ENCODE measurements at regions not wholly inside any gene's neighbourhood (a gene's known extent, or its start where the extent isn't known, plus 50 kb on each side); places are given as distances from the start of the nearest gene placed in this dataset.

DNA sequence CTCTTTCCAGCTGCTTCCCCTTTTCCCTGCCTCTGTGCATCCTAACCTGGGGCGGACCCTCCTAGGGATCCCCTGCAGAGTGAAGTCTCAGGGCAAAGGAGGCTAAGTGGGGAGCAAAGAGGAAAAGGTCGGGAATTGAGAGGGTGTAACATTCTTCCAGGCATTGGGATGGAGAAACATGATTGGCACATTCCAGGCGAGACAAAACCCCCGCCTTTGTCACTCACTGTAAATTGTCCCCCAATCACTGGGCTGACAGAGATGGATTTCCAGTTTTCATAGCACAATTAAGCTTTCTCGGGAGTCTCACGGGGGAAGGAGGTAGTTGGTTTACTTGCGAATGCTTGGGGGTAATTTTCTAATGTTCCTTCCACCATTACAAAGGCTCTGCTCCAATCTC lies 74.9 kb downstream of the MIAT start:
- no peak for DNase-seq (ENCODE audit: low spot score)

DNA sequence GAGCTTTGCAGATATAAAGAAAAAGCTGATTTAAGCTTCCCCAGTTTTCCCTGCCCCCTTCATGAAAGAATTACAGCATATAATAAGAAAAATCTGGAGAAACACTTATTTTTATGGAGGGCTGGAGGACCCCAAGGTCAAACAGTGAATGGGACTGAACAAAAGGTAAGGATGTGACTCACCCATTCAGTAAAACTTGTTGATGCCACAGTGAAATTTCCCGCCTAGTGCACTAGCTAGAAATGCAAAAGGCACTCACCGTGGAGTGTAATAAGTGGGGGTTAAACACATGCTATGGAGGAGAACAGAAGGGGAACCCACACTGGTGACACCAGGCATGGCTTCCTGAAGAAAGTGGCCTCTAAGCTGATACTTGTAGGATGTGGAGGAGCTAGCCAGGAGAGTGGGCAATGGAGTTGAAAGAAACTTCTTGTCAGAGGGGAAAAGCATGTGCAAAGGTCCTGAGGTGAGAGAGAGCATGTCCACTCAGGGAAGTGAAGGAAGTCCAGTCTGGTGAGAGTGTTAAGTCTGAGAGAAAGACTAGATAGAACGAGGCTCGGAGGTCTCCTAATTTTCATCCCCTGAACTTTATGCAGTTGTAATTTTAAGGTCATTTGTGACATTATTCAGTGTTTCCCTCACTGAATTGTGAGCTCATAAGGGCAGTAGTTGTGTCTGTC lies 77.1 kb downstream of the MIAT start:
- no peak for DNase-seq (ENCODE audit: low spot score)

DNA sequence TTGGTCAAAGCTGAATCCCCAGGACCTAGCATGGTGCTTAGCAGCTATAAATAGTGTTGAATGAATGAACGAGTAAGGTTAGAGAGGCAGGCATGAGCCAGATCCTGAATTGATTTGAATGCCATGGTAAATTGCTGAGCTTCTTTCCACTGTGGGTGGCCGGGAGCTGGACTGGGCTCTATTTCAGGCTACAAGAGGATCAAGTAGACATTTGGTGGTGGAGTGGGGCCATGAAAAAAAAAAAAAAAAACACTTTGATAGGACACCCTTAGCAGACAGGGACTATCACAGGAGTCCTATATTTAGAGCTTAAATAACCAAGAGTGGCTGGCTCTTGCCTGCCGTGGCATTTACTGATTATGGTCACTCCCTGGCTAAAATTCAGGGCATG lies 77.6 kb downstream of the MIAT start:
- DNase-seq (ENCODE audit: low spot score): no peak

DNA sequence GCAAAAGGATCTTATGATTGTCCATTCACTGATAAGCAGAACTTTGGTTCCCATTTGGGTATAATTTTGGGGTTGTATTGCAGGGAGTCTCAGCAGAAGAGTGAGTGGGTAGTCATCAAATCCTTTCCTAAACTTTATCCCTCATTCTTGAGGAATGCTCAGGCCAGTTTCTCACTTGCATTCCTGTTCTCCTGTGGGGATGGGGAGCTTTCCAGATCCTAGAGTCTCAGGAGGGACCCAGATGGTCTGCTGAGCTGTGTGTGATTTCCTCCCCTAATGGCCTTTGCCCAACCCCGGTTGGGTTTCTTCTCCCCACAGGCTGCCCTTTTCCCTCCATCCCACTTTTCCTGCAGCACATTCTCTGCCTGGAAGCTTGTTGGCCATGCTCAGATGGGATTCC lies 79.9 kb downstream of the MIAT start:
- no peak for DNase-seq (ENCODE audit: low spot score)

DNA sequence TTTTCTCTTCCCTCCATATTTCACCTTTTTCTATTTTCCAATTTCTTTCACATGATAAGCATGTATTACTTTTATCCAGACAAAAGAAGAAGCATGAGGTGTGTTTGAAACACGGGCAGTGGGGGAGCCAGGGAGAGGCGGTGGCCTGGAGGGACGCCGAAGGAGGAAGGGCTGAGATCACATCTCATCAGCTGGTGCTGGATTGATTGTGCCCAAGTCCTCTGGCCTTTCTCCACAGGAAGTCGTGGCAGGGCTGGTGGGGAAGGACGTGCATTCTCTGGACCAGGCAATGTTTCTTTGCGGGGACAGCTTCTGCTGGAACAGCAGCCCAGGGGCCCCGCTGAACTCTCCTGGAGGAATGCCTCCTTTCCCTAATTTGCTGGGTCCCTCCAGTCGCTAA lies 82.9 kb downstream of the MIAT start:
- DNase-seq (ENCODE audit: low spot score): no peak

DNA sequence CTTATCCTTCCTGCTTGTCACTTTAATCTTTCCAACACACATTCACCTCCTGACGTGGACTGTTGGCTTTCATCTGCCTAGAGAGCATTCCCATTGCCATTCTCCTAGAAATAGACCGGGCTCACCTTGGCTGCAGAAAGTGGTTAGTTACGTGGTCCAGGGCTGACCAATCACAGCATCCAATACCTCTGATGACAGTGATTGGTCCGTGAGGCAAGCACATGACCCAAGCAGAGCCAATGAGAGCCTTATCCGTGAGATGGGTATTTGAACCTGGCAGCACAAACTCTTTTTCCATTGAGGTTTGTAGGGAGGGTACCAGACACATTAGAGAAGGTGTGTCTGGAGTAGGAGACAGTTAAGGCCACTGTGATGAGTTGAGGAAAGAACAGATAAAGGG lies 85.8 kb downstream of the MIAT start:
- DNase-seq (ENCODE audit: low spot score): no peak

DNA sequence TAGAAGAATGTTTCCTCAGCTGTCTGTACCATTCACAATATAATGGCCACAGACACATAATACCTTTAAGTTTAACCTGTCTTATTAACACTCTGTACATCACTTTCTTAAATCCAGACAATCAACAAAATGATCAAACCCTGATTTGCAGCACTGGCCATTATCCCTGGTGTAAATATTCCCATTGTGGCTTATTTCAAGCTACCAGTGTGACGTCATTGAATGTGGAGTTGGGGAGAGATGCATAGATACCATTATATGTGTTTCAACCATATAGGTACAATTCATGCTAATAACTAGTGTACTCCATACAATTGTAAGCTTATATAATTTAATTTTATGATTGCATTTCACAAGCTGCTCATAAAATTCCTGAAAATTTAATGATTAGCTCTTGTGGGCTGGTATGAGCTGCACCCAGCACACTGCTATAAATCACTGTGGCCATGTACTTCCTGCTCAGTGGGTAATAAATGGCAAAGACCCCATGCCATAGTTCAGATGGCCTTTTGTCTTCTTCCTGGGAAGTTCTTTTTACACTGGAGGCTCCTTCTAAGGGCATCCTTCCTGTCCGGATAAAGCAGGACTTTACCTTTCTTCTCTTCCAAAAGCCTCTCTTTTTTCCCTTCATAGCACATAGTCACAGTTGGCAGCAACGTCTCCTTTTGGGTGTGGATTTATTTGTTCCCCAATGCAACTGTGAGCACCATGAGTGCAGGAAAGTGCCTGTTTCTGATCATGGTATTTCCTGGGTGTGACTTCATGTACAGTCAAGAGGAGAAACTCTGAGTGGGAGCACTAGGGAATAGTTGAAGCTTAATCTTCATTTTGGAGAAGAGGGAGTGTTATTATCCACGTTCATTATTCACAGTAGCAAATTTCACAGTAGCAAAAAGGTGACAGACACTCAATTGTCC lies 87.8 kb downstream of the MIAT start:
- DNase-seq (ENCODE audit: low spot score): no peak

DNA sequence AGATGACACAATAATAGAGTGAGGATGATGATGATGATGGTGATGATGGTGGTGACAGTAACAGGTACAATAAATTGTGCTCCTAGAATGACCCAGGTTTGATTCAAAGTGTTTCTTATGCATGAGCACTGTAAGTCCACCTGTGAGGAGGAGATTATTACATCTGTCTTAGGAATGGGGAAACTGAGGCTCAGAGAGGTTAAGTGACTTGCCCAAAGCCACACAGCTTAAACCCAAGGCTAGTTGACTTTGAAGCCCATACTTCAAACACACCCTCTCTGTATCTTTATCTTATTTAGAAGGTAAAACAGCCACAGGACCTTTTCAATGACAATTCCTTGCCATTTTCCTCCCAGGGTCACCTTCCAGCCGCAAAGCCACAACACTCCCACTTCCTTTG lies 88.9 kb downstream of the MIAT start:
- no peak for DNase-seq (ENCODE audit: low spot score)

DNA sequence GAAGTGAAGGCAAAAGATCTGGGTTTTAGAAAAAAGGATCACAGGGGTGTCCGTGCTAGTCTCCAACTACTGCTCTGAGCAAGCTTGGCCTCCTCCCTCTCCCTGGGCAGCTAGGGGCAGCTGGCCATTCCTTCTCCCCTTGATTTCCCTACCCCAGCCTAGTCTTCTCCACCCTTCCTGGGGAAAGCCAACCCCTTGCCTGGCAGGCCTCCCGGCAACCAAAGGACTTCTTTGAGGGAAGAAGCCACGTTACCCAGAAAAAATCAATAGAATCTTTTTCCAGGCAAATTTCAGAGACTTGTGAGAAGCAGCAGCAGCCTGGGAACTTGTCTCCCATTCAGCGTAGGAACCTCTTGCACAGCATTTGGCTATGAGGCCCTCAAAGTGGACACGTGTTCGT lies 91.5 kb downstream of the MIAT start:
- DNase-seq (ENCODE audit: low spot score): no peak

DNA sequence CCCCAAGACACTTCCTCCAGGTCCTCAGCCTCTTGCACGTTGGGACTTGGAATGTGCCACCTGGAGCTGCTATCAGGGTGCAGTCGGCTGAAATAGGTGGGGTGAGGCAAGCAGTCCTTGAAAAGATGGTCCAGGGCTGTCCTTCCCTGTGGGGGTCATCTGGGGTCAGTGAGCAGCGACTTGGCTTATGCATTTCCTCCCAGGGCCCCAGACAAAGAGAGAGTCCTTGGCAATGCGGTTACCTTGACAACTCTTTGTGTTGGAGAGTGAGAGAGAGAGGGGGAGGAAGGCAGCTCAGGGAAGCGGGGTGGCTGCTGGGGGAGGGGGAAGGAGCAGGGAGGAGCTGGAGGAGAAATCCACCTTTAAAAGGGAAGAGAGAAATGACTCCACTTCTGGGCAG lies 93.8 kb downstream of the MIAT start:
- no peak for DNase-seq (ENCODE audit: low spot score)

DNA sequence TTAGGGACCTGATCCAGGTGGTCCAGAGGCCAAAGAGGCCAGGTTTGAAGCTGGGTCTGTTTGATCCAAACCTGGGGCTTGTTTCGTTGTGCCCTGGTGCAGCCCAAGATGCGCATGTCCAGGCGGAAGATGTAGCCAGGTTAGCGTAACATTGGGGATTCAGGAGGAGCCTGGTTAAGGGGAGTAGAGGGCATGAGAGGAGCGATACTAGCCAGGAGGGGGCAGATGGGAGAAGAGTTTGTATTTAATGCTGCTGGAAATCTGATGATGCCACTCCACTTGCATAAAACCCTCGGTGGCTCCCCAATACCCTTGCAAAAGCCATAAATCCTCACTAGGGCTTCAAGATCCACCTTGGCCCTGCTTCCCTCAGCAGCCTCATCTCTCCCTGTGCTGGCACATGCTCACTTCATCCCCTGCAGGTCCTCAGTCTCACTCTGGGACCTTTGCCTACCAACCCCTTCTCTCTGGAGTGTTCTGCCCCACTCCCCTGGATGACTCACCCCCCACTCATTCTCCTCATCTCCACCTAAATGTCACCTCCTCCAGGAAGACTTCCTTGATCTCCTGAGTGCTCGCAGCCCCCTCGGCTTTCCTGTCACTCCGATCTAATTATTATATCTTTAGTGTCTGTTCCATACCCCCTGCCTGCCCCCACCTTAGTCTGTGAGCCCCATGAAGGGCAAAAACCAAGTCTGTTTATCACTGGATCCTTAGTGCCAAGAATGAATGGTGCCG lies 95.9 kb downstream of the MIAT start:
- no peak for DNase-seq (ENCODE audit: low spot score)

DNA sequence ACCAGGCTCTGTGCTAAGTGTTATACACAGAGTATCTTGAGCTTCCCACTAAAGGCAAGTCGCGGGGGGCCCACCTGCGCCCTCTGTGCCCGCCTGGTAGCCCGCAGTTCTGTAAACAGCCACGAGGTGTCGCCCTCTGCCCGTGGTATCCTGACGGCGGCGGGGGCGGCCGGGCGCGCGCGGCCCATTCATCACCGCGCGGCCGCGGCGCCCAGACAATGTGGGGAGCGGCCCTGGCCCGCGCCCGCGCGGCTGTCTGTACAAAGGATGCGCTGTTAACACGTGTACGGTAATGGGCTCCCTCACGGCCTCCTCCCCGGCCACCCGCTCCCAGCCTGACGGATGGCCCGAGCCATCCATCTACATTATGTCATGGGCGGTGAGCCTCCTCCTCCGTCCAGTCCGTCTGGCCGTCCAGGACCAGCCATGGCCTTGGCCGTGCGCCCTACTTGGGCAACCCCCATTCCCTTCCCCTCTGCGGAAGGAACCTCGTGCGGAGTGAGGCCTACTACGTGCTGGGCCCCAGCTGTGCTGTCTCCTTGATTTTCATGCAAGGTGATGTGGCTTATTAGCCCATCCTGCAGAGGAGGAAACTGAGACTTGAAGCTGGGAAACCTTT lies 99.4 kb downstream of the MIAT start:
- no peak for DNase-seq (ENCODE audit: low spot score)

DNA sequence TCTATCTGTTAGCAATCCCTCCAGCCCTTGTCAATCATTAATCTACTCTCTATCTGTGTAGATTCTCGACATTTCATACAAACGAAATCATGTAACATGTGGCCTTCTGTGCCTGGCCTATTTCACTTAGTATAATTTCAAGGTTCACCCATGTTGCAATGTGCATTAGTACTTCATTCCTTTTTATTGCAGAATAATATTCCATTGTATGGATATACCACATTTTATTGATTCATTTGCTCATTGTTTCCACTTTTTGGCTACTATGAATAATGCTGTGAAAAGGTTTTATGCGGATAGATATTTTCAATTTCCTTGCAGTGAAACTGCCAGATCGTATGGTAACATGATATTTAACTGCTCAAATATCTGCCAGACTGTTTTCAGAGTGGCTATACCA lies 100.1 kb downstream of the MIAT start:
- no peak for DNase-seq (ENCODE audit: low spot score)

DNA sequence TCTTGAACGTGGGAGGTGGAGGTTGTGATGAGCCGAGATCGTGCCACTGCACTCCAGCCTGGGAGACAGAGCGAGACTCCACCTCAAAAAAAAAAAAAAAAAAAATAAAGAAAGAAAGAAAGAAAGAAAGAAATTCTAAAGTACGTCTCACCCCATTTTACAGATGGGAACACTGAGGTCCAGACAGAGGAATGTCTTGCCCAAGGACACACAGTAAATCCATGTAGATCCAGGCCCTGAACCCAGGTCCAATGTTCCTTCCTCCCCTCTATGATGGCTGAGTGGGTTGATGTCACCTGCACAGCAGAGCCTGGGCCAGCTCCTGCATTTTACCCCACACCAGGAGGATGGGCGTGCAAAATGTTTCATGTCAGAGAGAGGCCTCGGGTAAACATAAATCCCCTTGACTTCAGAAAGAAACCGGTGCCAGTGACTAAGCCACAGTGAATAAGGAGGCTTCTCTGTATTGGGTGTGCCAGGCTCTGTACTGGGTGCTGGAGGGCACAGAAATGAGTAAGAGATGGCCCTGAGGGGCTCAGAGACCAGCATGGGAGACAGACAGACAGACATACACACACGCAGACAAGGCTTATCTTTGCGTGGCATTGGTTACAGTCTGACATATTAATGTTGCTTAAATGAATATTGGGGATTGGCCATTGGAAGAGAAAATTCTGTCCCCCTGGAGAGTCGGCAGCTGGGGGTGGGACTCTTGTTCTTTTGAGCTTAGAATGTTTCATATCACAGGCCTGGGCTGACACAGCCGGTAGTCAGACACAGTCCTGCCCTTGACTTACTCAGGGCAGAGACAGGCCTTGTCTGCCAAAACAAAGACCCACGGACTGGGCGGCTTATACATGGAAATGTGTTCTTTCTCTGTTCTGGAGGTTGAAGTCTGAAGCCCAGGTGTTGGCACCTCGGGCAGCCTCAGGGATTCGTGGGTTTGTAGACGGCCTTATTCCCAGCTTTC lies 105.4 kb downstream of the MIAT start:
- DNase-seq (ENCODE audit: low spot score): no peak

DNA sequence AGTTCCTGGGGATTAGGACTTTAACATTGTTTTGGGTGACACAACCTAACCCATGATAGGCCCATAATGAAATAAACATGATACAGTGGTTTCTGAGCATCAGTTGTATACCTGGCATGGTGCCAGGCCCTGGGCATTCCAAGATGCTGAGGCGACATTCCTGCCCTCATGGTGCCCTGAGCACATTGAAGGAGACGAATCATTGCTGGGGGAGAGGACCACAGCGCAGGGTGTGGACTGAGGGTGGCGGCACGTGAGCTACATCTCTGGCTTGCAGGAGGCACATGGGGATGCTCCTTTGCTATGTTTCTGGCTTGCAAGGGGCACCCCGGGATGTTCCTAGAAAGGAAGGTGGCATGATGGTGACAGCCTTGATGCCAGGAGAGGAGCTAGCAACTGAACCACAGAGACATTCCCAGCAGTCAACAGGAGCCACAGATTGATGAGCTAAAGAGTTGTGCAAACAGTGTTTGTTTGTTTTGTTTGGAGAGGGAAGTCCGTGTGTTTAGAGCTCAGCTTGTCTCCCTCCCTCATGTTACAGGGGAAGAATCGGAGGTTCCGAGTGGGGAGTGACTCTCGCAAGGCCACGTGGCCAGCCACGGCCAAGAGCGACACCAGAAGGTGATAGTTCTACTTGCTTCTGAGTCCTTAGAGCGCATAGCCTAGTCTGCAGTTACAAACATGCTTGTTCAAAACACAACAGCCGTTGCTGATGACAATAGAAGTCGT lies 106.4 kb downstream of the MIAT start:
- DNase-seq (ENCODE audit: low spot score): no peak

DNA sequence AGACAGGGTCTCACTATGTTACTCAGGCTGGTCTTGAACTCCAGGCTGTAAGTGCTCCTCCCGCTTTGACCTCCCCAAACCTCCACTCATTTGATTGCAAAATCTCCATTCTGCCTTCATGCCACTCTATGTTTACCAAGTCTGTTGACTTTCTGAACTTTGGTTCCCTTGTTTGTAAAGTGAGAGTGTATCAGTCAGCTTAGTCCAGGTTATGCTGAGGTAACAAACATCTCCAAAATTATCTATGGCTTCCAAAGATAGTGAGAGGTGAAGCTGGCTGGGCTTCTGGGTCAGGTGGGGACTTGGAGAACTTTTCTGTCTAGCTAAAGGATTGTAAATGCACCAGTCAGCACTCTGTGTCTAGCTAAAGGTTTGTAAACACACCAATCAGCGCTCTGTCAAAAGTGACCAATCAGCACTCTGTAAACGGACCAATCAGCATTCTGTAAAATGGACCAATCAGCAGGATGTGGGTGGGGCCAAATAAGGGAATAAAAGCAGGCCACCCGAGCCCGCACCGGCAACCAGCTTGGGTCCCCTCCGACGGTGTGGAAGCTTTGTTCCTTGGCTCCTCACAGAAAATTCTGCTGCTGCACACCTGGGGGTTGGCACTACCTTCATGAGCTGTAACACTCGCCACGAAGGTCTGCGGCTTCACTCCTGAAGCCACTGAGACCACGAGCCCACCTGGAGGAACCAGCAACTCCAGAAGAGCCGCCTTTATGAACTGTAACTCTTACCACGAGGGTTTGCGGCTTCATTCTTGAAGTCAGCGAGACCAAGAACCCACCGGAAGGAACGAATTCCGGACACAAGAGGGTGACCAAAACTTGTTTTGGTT lies 109.3 kb downstream of the MIAT start:
- DNase-seq (ENCODE audit: low spot score): no peak

DNA sequence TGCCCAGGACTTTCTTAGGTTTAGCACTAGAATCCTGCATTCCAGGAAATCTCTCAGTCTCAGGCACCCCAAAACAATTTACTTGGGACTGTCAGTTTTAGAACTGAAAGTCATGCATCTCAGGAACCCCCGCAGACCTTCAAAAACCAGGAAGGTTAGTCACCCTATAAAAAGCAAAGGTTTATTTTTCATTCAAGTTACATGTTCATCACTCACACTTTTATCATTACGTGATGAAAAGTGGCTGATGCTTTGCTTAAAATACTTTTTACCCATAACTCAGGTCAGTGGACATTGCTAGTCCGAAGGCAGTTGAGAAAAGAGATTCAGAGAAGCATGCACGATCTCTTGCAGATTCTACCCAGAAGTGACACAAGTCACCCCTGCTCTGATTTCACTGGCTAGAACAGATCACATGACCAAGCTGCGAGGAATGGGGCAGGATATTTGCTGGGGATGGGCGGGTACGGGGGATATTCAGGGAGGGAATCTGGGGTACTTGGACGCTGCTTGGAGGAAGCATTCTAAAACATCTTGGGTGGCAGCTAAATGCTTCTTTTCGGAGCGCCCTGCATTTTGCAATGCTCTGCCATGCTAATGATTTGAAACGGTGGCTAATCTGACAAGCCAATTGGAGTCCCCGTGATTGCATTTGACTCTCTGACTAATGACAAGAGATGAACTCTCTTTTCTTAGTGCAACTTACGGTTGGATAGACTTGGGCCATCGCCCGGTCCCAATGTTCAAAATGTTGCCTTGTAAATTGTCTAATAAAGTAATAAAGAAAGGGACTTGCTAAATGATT lies 110.2 kb downstream of the MIAT start:
- no peak for DNase-seq (ENCODE audit: low spot score)

DNA sequence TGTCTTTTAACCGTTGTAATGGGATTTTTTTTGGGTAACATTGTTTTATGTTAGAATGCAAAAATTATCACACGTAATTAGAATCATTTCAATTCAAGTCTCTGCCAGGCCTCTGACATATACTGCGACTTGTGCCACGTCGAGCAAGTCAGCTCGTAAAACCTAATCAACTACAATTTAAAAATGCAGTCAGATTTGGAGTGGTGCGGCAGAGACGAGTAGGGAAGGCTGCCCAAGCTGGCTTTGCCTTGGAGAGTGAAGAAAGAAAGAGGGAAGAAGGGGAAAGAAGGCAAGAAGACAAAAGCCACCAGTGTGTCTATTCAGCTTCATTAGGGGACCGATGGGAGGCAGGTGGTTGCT lies 110.7 kb downstream of the MIAT start:
- DNase-seq (ENCODE audit: low spot score): no peak

DNA sequence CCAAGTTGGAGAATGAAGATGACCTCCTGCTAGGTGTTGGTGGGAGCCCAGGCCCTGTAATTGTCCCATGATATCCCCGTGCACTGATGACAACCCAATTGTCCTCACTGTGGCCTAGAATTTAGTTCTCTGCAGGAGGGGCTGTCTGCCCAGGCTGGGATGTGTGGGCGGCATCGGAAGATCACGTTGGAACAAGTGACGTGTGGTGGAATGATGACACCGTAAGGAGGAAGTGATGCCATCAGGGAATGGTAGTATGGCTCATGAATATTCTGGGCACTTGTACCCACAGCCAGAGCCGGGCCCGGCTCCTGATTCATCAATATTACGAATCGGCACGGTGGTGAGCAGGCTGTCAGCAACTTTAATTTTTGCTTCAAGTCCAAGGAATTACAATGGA lies 111.6 kb downstream of the MIAT start:
- DNase-seq (ENCODE audit: low spot score): no peak
